Kasumi-1 (cell line): ENCODE measurements at regions not wholly inside any gene's neighbourhood (a gene's known extent, or its start where the extent isn't known, plus 50 kb on each side); places are given as distances from the start of the nearest gene placed in this dataset.

Source experiments
- DNase-seq, 2 experiments: peaks; one replicate each; lab custom pipeline; 2025; lab: John Stamatoyannopoulos, UW

DNA sequence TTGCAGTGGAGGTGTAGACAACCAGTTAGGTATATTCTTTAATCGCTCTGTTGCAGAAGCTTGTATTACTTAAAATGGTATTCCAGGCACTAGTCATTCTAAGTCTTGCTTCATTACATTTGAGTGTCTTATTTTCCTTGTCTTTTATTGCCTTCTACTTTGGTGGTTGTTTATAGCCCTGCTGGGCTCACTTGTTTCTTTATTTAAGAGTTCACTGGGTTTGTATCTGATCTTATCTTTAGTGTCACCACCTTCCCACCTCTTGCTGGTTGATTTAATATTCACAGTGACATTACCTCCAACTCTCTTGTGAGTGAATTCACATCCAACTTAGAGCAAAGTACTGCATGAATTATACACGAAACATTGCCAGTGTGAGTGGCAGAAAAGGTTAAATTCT, 83.6 kb upstream of the BNC2 start:
- no peak for DNase-seq

DNA sequence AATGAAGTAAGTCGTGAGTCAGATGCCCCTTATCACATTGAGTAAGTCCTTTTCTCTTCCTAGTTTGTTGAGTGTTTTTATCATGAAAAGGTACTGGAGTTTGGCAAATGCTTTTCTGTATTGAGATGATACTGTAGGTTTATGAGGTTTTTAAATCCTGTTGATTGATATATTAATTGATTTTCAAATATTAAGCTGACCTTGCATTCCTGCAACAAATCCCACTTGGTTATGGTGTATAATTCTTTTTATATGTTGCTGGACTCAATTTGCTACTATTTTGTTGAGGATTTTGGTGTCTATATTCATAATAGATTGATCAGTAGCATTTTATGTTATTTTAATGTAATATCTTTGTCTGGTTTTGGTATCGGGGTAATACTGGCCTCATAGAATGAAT, 81.0 kb upstream of the BNC2 start:
- DNase-seq: no peak

DNA sequence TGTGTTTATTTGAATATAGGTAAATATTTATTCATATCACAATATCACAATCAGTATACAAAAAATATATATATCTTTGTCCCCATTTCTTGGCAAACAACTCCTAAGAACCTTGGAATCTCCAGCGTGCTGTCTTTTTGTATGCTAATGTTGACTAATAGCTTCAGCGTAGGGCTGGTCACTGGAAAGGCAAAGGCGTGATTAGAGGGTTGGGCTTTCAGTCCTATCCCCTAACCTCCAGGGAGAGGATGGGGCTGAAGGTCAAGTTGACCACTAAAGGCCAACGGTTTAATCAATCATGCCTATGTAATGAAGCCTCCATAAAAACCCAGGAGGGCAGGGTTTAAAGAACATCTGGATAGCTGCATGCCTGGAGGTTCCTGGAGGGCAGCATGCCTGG, 79.6 kb upstream of the BNC2 start:
- no peak for DNase-seq

DNA sequence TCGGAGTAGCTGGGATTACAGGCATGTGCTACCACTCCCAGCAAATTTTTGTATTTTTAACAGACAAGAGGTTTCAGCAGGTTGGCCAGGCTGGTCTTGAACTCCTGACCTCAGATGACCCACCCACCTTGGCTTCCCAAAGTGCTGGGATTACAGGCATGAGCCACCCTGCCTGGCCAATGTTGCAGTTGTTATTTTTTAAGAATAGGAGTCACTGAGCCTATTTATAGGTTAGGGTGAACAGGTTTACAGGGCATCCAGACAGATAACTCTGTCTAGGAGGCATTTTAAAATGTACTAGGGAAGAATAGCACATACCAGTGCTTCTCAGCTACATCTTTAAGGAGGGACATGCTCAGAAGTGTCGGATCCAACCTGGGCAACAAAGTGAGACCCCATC, 60.1 kb upstream of the BNC2 start:
- no peak for DNase-seq

DNA sequence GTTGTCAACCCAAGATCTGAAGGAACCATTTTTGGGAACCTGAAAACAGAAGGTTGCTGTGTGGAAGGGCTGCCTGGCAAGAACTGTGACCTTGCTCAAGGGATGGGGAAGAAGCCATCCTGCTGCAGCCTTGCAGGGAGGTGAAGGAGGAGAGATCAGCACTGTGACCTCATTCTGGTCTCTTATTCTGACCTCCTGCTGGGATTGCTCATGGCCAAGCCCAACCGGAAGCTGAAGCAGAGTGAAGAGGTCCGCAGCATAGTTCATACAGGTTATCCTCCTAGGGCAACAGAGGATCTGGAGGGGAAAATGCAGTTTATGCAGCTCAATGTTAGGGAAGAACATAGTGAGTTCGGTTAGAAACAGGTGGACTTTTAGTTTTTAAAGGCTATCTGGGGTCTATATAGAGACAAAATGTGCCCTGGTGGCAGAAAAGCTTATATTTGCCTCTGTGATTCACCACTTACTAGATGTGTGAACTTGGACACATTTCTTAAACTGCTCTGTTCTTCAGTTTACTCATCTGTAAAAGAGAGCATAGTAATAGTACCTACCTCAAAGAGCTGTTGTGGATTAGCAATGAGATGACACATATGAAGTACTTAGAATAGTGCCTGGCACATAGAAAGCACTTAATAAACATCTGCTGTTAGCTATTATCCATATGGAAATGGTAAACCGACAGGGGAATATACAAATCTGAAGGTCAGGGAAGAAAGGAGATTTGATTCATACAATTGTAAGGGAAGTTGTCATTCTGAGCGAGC, 57.9 kb upstream of the BNC2 start:
- DNase-seq: no peak

DNA sequence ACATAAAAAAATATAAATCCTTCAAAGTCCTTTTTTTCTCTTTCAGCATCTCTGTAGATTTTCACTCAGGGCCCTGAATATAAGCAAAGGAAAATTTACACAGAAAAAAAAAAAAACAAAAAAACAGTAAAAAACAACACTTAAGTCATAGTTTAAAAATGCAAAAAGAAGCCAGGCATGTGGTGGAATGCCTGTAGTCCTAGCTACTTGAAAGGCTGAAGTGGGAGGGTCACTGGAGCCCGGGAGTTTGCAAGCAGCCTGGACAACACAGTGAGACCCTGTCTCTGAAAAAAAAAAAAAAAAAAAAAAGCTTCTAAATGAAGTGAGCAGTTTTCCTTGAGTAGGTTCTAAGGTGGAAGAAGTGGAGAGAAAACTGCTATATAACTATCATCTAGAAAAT, 55.0 kb upstream of the BNC2 start:
- DNase-seq: no peak

DNA sequence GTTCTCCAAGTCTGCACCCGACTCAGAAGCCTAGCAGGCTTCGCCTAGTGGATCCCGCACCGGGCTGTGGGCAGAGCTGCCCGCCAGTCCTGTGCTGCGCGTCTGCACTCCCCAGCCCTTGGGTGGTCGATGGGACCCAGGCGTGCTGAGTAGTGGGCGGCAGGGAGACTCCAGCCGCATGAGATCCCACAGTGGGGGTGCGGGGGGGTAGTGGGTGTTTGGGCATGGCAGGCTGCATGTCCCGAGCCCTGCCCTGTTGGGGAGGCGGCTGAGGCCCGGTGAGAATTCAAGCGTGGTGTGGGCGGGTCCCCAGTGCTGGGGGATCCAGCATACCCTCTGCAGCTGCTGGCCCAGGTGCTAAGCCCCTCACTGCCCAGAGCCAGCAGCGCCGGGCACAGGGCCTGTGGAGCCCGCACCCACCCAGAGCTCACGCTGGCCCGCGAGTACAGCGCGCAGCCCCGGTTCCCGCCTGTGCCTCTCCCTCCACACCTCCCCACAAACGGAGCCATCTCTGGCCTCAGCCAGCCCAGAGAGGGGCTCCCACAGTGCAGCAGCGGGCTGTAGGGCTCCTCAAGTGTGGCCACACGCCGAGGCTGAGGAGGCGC, 53.9 kb upstream of the BNC2 start:
- DNase-seq: no peak

DNA sequence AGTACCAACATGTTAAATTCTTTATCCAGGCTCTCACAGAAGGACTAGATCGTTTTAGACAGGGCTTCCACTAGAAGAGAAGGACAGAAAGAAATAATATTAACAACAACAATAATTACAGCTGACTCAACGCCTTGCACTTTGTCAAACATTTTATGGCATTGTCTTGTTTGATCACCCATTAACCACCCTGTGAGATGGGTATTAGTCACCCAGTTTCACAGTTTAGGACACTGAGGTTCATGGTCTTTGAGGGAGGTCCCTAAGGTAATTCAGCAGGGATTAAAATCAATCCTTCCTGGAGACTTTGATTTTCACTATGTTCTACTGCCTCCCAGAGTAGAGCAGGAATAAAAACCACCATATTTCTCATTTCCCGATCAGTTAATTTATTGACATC, 51.4 kb upstream of the BNC2 start:
- DNase-seq: no peak
